GM23338 (cell line): ENCODE measurements at regions not wholly inside any gene's neighbourhood (a gene's known extent, or its start where the extent isn't known, plus 50 kb on each side); places are given as distances from the start of the nearest gene placed in this dataset.

Experiments used
- ATAC-seq: fragments of 200-7000 bp; cut with Tn5 transposase; 3 replicates; pipeline ENCODE4 v1.9.1; 2020
- DNase-seq: peaks from one replicate; pipeline ENCODE4 v3.0.0-alpha.2; 2015; ENCODE audit warnings: low spot score
- H2AFZ ChIP-seq: fragments of 200-600 bp; sonication (generic); 2 replicates; pipeline ENCODE4 v1.8.0; 2016; ENCODE audit warnings: antibody characterized with exemption, mild to moderate bottlenecking, moderate library complexity
- H3F3A ChIP-seq: fragments of 200-600 bp; sonication (generic); replicated peaks from 2 replicates; pipeline ENCODE4 v1.8.0; 2017; ENCODE audit warnings: antibody characterized with exemption, mixed run types, low read depth
- H3K27ac ChIP-seq: fragments of 200-600 bp; sonication (generic); 2 replicates; pipeline ENCODE4 v1.6.1; 2016; ENCODE audit warnings: low read depth
- H3K27me3 ChIP-seq: fragments of 200-600 bp; sonication (generic); 2 replicates; pipeline ENCODE4 v1.8.0; 2016; ENCODE audit warnings: mild to moderate bottlenecking, mixed run types, moderate library complexity; ENCODE audit not compliant: insufficient read depth
- H3K36me3 ChIP-seq: fragments of 200-600 bp; sonication (generic); 2 replicates; pipeline ENCODE4 v1.8.0; 2016; ENCODE audit warnings: mild to moderate bottlenecking; ENCODE audit not compliant: insufficient read depth
- H3K4me1 ChIP-seq: fragments of 200-600 bp; sonication (generic); 2 replicates; pipeline ENCODE4 v1.8.0; 2016; ENCODE audit warnings: mild to moderate bottlenecking, moderate library complexity; ENCODE audit not compliant: insufficient read depth
- H3K4me2 ChIP-seq: fragments of 200-600 bp; sonication (generic); 2 replicates; pipeline ENCODE4 v1.7.1; 2017; ENCODE audit warnings: mixed run types
- H3K4me3 ChIP-seq: fragments of 200-600 bp; sonication (generic); 2 replicates; pipeline ENCODE4 v1.6.1; 2016; ENCODE audit warnings: mixed run types
- H3K79me2 ChIP-seq: fragments of 200-600 bp; sonication (generic); replicated peaks from 2 replicates; pipeline ENCODE4 v1.8.0; 2017; ENCODE audit warnings: mild to moderate bottlenecking; ENCODE audit not compliant: insufficient read depth
- H3K9me2 ChIP-seq: fragments of 200-600 bp; sonication (generic); 2 replicates; pipeline ENCODE4 v1.8.0; 2017; ENCODE audit not compliant: insufficient read depth
- H4K20me1 ChIP-seq: fragments of 200-600 bp; sonication (generic); replicated peaks from 2 replicates; pipeline ENCODE4 v1.8.0; 2017; ENCODE audit warnings: mild to moderate bottlenecking; ENCODE audit not compliant: insufficient read depth
- H3K27ac Mint-ChIP-seq: 2 replicates; pipeline ENCODE4 v1.8.0; 2020; ENCODE audit warnings: inconsistent platforms, mild to moderate bottlenecking, moderate library complexity, mixed read lengths
- H3K27me3 Mint-ChIP-seq: 3 replicates; pipeline ENCODE4 v1.8.0; 2022; ENCODE audit warnings: low read depth, mild to moderate bottlenecking, moderate library complexity, mixed read lengths, inconsistent platforms; ENCODE audit not compliant: insufficient read depth, poor library complexity
- H3K36me3 Mint-ChIP-seq: 3 replicates; pipeline ENCODE4 v1.8.0; 2021; ENCODE audit warnings: low read depth, mild to moderate bottlenecking, inconsistent platforms, moderate library complexity, mixed read lengths
- H3K4me1 Mint-ChIP-seq: 3 replicates; pipeline ENCODE4 v1.8.0; 2020; ENCODE audit warnings: mild to moderate bottlenecking, inconsistent platforms, mixed read lengths
- H3K4me3 Mint-ChIP-seq: 3 replicates; pipeline ENCODE4 v1.8.0; 2021; ENCODE audit warnings: moderate library complexity, mild to moderate bottlenecking, inconsistent platforms, mixed read lengths
- H3K9me3 Mint-ChIP-seq: 3 replicates; pipeline ENCODE4 v1.8.0; 2020; ENCODE audit warnings: moderate library complexity, mild to moderate bottlenecking, inconsistent platforms, mixed read lengths
- CTCF ChIP-seq, 2 experiments: fragments of 200-600 bp in 1 of 2; sonication (generic) in 1 of 2; conservative IDR thresholded peaks; 2 replicates each; pipeline versions ENCODE4 v1.5.1 to v1.6.1; 2016 to 2017; ENCODE audit warnings: antibody characterized with exemption in 2 of 2, low read depth in 2 of 2, mild to moderate bottlenecking in 2 of 2, moderate library complexity in 1 of 2
- EZH2 ChIP-seq: fragments of 200-600 bp; sonication (generic); IDR thresholded peaks from one replicate; pipeline ENCODE4 v1.8.0; 2017; ENCODE audit warnings: antibody characterized with exemption, mild to moderate bottlenecking, low read depth; ENCODE audit not compliant: unreplicated experiment
- JUNB ChIP-seq: IDR thresholded peaks from one replicate; pipeline ENCODE4 v1.6.1; 2016; ENCODE audit warnings: antibody characterized with exemption; ENCODE audit not compliant: unreplicated experiment
- POLR2AphosphoS5 ChIP-seq: IDR thresholded peaks from 2 replicates; pipeline ENCODE4 v1.6.1; 2016; ENCODE audit warnings: antibody characterized with exemption, low read depth
- STAT1 ChIP-seq: IDR thresholded peaks from one replicate; pipeline ENCODE4 v1.6.1; 2016; ENCODE audit warnings: antibody characterized with exemption; ENCODE audit not compliant: unreplicated experiment
- ZNF114 ChIP-seq: fragments of 250-450 bp; sonication (Bioruptor Pico); IDR thresholded peaks from 2 replicates; pipeline ENCODE4 v1.5.0; 2020; ENCODE audit warnings: mild to moderate bottlenecking, moderate library complexity
- ZNF331 ChIP-seq: fragments of 250-450 bp; sonication (Bioruptor Pico); IDR thresholded peaks from 2 replicates; pipeline ENCODE4 v1.5.0; 2020; ENCODE audit warnings: low read depth, mild to moderate bottlenecking, moderate library complexity
- ZNF462 ChIP-seq: fragments of 250-450 bp; sonication (Bioruptor Pico); IDR thresholded peaks from 2 replicates; pipeline ENCODE4 v1.5.0; 2020; ENCODE audit warnings: mild to moderate bottlenecking, moderate library complexity

- no peak for TF ChIP-seq ZNF462 (CRISPR knock-in tag)
- no peak for TF ChIP-seq JUNB
- no peak for TF ChIP-seq ZNF331 (CRISPR knock-in tag)
- no peak for TF ChIP-seq EZH2
- no peak for TF ChIP-seq ZNF114
Observed at GRCh38 chr10:8386781-8387180, 332.3 kb downstream of the GATA3 start (continued).

- Histone ChIP-seq H3K4me1 (no peaks in the 10 kb centered on the region), H3K27me3 (no peaks in the 10 kb centered on the region), H3K4me2 (no peak overlapping the region), H2AFZ (no peak overlapping the region), H3K4me3 (no peak overlapping the region), H3K79me2 (no peaks in the 10 kb centered on the region), H3K36me3 (no peaks in the 10 kb centered on the region), H4K20me1 (no peaks in the 10 kb centered on the region), H3K27ac (no peak overlapping the region), H3K9me2 (peaks cover 7% of the 10 kb centered on the region; the same call in 1 of the 2 replicates), H3F3A (no peaks in the 10 kb centered on the region)
- Mint-ChIP-seq H3K4me1 (no peaks in the 10 kb centered on the region; the same call in 2 of the 3 replicates), H3K36me3 (no peaks in the 10 kb centered on the region; the same call in 2 of the 3 replicates), H3K9me3 (no peaks in the 10 kb centered on the region), H3K27me3 (no peaks in the 10 kb centered on the region), H3K27ac (no peak overlapping the region), H3K4me3 (no peak overlapping the region)
- DNase-seq (no peak), ATAC-seq (no peak)
- TF ChIP-seq POLR2AphosphoS5 (no peak), CTCF (conservative IDR thresholded peaks at IDR 0.05; ENCODE audit: low read depth in 2 of 2) (no peak), ZNF114 (no peak), STAT1 (no peak), ZNF462 (CRISPR knock-in tag) (no peak)
Observed at GRCh38 chr10:8389630-8390029, 335.1 kb downstream of the GATA3 start.
